ENCODE measurements at regions not wholly inside any gene's neighbourhood (a gene's known extent, or its start where the extent isn't known, plus 50 kb on each side); places are given as distances from the start of the nearest gene placed in this dataset.

DNA sequence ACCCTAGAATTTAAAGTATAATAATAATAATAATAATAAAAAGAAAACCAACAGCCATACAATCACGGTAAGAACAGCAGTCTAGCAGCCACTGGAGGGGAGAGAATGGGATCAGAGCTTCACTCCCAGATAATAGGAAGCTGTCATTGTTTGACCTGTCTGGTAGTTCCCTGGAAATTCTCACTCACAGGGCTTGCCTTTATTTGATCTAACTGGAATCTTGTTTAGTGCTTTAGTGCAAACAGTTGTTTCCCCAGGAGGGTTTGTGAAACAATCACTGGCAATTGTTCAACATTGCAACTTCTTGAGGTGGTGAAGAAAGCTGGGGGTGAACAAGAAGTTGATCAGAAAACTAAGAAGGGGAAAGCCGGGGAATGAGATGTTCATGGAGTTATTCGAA lies 68.7 kb upstream of the PTCSC3 start:
- no peak for DNase-seq (ENCODE audit: low spot score)

DNA sequence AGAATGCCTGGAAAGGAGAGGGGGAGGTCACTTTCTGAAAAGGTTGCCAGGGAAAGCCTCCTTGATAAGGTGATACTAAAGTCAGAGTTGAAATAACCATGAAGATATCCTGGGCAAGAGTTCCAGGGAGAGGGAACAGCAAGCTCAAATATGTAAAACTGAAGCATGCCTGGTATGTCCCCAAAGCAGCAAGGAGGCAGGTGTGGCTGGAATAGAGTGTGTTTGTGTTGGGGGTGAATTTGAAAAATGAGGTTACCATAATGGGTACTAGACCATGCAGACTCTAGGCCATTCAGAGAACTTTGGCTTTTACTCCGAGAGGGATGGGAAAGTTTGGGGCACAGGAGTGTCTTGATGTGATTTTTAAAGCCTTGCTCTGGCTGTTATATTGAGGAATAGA lies 66.7 kb upstream of the PTCSC3 start:
- DNase-seq (ENCODE audit: low spot score), result no peak

DNA sequence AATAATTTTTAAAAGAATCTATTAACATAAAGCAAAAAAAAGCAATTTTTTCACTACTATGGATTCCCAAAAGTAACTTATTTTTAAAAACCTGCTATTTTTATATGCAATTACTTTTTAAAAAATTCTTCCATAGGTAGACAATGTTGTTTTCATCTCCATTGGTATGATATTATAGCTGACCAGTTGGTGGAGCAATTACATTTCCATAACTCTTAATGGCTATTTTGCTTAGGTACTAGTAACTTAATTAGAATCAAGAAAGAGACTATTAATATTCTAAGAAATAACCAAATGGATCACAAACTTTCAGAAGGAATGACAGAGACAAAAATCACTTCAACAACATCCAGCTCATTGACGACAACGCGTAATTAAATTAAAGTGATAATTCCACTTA lies 64.7 kb upstream of the PTCSC3 start:
- no peak for DNase-seq (ENCODE audit: low spot score)

- peak; percentile 48 for DNase-seq (ENCODE audit: low spot score)
These were observed 62.3 kb upstream of the PTCSC3 start for GRCh38 chr14:36238666-36239363.

DNA sequence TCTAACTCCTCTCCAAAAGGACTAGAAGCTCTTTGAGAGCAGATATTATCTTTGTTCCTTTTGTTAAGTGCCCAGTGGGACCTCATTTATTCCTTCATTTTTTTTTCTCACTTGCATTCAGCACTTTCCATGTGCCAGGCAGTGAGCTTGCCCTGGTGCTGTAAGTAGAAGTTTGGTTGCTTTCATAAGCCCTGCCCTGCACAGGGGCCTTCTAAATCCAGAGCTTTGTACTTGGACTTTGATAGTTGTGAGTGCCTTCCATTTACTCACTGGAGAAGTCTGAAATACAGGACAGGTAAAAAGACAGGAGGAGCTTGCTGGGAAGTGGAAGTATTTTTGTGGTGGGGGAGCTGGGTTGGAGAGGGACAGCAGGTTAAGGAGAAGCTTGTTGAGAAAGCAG lies 56.7 kb upstream of the PTCSC3 start:
- no peak for DNase-seq (ENCODE audit: low spot score)

- no peak for DNase-seq (ENCODE audit: low spot score)
These were observed 52.7 kb upstream of the PTCSC3 start for GRCh38 chr14:36229262-36229661.

GRCh38 chr14:36227802-36228201 lies 51.3 kb upstream of the PTCSC3 start:
- no peak for DNase-seq (ENCODE audit: low spot score)

DNA sequence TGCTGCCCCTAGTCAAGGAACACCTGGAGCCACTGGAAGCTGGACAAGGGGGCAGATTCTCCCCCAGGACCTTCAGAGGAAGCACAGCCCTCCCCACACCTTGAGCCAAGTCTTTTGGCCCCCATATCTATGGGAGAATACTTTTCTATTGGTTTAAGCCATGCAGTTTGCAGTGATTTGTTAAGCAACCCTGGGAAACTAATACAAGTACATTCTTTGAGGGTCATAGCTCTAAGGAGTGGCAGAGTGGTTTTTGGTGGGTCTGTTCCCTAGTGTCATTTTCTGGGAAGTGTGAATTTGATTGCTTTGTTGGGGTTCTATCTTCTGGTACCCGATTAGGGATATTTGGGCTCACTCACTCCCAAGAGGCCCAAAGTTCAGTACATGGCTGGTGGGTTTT lies 50.8 kb upstream of the PTCSC3 start:
- DNase-seq (ENCODE audit: low spot score), result no peak

Measured in AG20443 (cell line).